ENCODE measurements at regions not wholly inside any gene's neighbourhood (a gene's known extent, or its start where the extent isn't known, plus 50 kb on each side); places are given as distances from the start of the nearest gene placed in this dataset.

- no peaks in the 10 kb centered on the region for H3K27me3 ChIP-seq (ENCODE audit: low read depth, low read length)
- no peaks in the 10 kb centered on the region for H4K20me1 ChIP-seq (ENCODE audit: insufficient read depth, low read length)
- no peaks in the 10 kb centered on the region for H3K79me2 ChIP-seq (ENCODE audit: low read length)
- no peak overlapping the region for H3K4me3 ChIP-seq (ENCODE audit: low read length)
- no peak overlapping the region for H3K9ac ChIP-seq (ENCODE audit: low read length)
- no peak overlapping the region for H3K4me2 ChIP-seq (ENCODE audit: low read length)
- TF ChIP-seq EZH2phosphoT487 (IDR thresholded peaks at IDR 0.05; ENCODE audit: low read depth) (no peak), CTCF (IDR thresholded peaks at IDR 0.05; ENCODE audit: low read depth, low read length) (no peak)
- H3K27ac ChIP-seq (ENCODE audit: low read length): no peak overlapping the region
- H2AFZ ChIP-seq (ENCODE audit: low read depth, low read length): no peak overlapping the region
- no peaks in the 10 kb centered on the region for H3K36me3 ChIP-seq (replicated peaks; ENCODE audit: low read depth, low read length)
- no peaks in the 10 kb centered on the region for H3K4me1 ChIP-seq (ENCODE audit: low read length)
- H3K9me3 ChIP-seq (ENCODE audit: insufficient read depth, low read length): no peaks in the 10 kb centered on the region
Measured at GRCh38 chrX:69070949-69071650, 94.2 kb downstream of the PJA1 start.

- Histone ChIP-seq H3K4me3 (ENCODE audit: low read length) (no peak overlapping the region), H3K9me3 (ENCODE audit: insufficient read depth, low read length) (no peaks in the 10 kb centered on the region), H3K27me3 (ENCODE audit: low read depth, low read length) (no peaks in the 10 kb centered on the region), H3K4me2 (ENCODE audit: low read length) (no peak overlapping the region), H3K4me1 (ENCODE audit: low read length) (no peaks in the 10 kb centered on the region), H4K20me1 (ENCODE audit: insufficient read depth, low read length) (no peaks in the 10 kb centered on the region), H3K9ac (ENCODE audit: low read length) (no peak overlapping the region), H2AFZ (ENCODE audit: low read depth, low read length) (no peak overlapping the region), H3K36me3 (replicated peaks; ENCODE audit: low read depth, low read length) (no peaks in the 10 kb centered on the region), H3K27ac (ENCODE audit: low read length) (no peak overlapping the region), H3K79me2 (ENCODE audit: low read length) (no peaks in the 10 kb centered on the region)
- TF ChIP-seq EZH2phosphoT487 (IDR thresholded peaks at IDR 0.05; ENCODE audit: low read depth) (no peak), CTCF (IDR thresholded peaks at IDR 0.05; ENCODE audit: low read depth, low read length) (no peak)
Measured at GRCh38 chrX:69069876-69070275, 95.4 kb downstream of the PJA1 start.

DNA sequence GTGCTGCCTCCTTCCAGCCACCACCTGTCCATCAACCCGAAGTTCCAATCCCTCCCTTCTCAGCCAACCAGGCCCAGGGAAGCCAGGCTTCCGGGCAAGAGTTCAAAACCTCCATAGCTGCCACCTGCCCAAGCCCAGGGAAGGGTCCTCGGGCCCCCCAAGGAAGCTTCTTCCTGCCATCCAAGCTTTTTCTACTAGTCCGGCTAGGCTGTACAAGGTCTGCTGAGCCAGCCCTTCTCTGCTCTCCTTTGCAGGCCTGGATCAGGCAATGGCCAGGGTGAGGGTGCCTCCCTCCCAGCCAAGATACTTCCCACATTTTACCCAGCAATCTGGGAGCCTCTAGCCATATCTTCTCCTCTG lies 96.2 kb downstream of the PJA1 start:
- H3K36me3 ChIP-seq (replicated peaks; ENCODE audit: low read depth, low read length): no peaks in the 10 kb centered on the region
- no peaks in the 10 kb centered on the region for H3K79me2 ChIP-seq (ENCODE audit: low read length)
- no peaks in the 10 kb centered on the region for H3K9me3 ChIP-seq (ENCODE audit: insufficient read depth, low read length)
- no peak overlapping the region for H3K4me2 ChIP-seq (ENCODE audit: low read length)
- TF ChIP-seq CTCF (IDR thresholded peaks at IDR 0.05; ENCODE audit: low read depth, low read length) (no peak), EZH2phosphoT487 (IDR thresholded peaks at IDR 0.05; ENCODE audit: low read depth) (no peak)
- H3K4me1 ChIP-seq (ENCODE audit: low read length): no peaks in the 10 kb centered on the region
- no peak overlapping the region for H2AFZ ChIP-seq (ENCODE audit: low read depth, low read length)
- H3K27me3 ChIP-seq (ENCODE audit: low read depth, low read length): no peaks in the 10 kb centered on the region
- no peak overlapping the region for H3K27ac ChIP-seq (ENCODE audit: low read length)
- H3K9ac ChIP-seq (ENCODE audit: low read length): no peak overlapping the region
- H3K4me3 ChIP-seq (ENCODE audit: low read length): no peak overlapping the region
- no peaks in the 10 kb centered on the region for H4K20me1 ChIP-seq (ENCODE audit: insufficient read depth, low read length)

GRCh38 chrX:69068301-69069085 lies 96.8 kb downstream of the PJA1 start:
- Histone ChIP-seq H3K36me3 (replicated peaks; ENCODE audit: low read depth, low read length) (no peaks in the 10 kb centered on the region), H3K4me3 (ENCODE audit: low read length) (no peak overlapping the region), H4K20me1 (ENCODE audit: insufficient read depth, low read length) (no peaks in the 10 kb centered on the region), H3K4me1 (ENCODE audit: low read length) (no peaks in the 10 kb centered on the region), H3K79me2 (ENCODE audit: low read length) (no peaks in the 10 kb centered on the region), H3K9ac (ENCODE audit: low read length) (no peak overlapping the region), H3K27ac (ENCODE audit: low read length) (no peak overlapping the region), H3K27me3 (ENCODE audit: low read depth, low read length) (no peaks in the 10 kb centered on the region), H2AFZ (ENCODE audit: low read depth, low read length) (no peak overlapping the region), H3K9me3 (ENCODE audit: insufficient read depth, low read length) (no peaks in the 10 kb centered on the region), H3K4me2 (ENCODE audit: low read length) (no peak overlapping the region)
- no peak for TF ChIP-seq CTCF (IDR thresholded peaks at IDR 0.05; ENCODE audit: low read depth, low read length)

Measured in OCI-LY3 (cell line).